Fibroblast of the aortic adventitia (primary cell): ENCODE measurements at regions not wholly inside any gene's neighbourhood (a gene's known extent, or its start where the extent isn't known, plus 50 kb on each side); places are given as distances from the start of the nearest gene placed in this dataset.

Source experiments
- DNase-seq: peaks from one replicate; pipeline ENCODE4 v3.0.0-alpha.2; 2010; ENCODE audit warnings: low read depth
- H3K4me3 ChIP-seq: 2 replicates; pipeline ENCODE4 v1.5.1; 2011; ENCODE audit warnings: low read depth, mild to moderate bottlenecking, control low read depth, low read length, moderate library complexity
- TF ChIP-seq, protein P1 (sequence below): IDR thresholded peaks from 2 replicates; pipeline ENCODE4 v1.5.1; 2011; ENCODE audit warnings: mild to moderate bottlenecking, low read length, control low read depth, inconsistent platforms; ENCODE audit not compliant: insufficient read depth

DNA sequence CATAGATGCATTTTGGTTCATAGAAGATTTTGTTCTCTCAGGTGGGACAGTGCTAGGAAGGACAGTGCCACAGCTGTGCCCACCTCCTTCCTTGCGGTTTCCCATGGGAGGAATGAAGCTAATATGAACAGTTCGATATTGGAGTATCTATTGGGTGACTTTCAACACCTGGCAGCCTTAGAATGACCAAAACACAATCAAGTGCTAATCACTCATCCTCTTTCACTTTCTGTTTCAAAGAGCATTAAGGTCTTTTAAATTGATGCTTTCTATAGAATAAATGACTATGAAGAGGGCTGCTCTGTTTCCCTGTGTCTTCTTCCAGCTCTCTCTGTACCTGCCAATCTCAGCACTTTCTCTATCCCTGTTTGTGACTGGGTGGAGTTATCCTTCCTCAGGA, 784.0 kb downstream of the MRPL39 start:
- H3K4me3 ChIP-seq: no peak overlapping the region
- no peak for DNase-seq
- TF ChIP-seq, protein P1, sequence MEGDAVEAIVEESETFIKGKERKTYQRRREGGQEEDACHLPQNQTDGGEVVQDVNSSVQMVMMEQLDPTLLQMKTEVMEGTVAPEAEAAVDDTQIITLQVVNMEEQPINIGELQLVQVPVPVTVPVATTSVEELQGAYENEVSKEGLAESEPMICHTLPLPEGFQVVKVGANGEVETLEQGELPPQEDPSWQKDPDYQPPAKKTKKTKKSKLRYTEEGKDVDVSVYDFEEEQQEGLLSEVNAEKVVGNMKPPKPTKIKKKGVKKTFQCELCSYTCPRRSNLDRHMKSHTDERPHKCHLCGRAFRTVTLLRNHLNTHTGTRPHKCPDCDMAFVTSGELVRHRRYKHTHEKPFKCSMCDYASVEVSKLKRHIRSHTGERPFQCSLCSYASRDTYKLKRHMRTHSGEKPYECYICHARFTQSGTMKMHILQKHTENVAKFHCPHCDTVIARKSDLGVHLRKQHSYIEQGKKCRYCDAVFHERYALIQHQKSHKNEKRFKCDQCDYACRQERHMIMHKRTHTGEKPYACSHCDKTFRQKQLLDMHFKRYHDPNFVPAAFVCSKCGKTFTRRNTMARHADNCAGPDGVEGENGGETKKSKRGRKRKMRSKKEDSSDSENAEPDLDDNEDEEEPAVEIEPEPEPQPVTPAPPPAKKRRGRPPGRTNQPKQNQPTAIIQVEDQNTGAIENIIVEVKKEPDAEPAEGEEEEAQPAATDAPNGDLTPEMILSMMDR: no peak

DNA sequence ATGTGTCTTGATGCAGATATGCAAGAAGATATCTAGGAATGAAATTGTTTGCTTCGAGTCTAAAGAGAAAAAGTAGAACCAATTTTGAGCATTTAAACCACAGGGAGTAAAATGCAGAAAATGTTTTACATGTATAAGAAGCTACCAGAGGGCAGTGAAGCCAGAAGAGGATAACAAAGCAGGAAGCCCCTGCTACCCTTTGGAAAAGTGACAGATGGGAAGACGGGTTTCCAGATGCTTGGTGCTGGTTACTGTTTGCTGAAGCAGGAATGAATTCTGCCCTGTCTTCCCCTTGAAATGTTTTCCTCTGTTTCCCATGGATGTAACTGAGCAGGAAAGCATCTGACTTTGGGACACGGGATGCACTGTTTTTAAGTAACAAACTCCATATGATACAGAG, 822.2 kb downstream of the MRPL39 start:
- no peak for DNase-seq
- H3K4me3 ChIP-seq: no peak overlapping the region
- TF ChIP-seq, protein P1: no peak

DNA sequence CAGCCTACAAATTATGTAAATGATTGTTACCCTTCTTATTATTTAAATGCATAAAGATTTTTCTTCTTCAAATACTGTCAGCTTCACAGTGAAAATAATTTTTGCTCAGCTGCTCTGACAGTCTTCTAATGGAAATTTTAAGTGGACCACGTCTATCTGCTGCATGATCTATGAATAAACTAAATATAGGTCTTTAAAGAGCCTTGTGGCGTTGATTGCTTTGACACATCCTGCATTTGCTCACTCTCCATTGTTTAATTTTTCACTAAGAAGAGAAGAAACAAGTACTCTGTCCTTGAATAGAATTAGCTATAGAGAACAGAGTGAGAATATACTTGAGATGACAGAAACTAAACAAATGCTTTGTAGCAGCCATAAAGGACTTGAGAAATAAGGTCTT, 826.1 kb downstream of the MRPL39 start:
- no peak for DNase-seq
- H3K4me3 ChIP-seq: no peak overlapping the region
- TF ChIP-seq, protein P1: no peak

DNA sequence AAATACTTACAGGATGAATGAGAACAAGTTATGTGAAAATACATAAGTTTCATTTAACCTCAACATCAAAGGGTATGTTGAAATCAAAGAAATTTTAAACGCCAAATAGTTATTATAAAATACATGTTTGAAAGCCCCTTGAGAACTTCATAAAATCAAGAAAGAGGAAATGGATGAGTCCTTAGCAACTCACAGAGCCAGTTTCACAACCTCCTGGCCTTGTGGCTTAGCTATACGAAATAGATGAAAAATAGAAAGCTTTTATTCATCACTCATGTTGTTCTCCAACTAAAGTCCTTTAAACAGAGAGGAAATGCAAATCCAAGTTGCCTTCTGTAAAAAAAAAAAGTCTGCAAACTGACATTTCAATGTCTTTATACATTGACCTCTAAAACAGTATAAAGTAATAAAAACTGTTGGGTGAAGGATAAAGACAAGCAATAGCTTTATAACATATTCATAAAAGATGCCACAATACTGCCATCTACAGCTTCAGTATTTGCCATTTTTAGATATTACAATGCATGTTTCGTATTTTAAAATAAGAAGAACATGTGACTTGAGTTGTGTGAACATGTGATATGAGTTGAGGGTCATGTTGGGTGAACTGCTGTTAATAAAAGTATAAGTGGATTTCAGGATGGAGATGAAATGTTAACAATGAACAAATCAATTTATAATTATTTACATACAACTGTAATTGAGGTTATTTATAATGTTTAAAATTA, 847.8 kb downstream of the MRPL39 start:
- TF ChIP-seq, protein P1: no peak
- H3K4me3 ChIP-seq: no peak overlapping the region
- DNase-seq: no peak

DNA sequence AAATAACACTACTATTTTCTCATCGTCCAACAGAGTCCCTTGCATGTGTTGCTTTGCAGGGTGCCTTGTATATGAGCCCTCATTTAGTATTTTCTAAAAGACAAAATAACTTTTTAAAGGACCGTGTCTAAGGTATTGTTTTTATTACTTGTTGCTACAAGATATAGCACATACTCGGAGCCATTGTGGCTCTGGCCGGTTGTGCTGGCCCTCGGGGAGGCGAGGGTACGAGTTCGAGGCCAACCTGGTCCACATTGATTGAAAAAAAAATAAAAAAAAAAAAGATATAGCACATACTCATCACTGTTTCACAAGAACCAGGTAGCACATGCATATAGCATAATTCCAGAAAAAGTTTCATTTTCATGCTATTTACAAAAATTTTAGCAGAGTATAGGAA, 869.2 kb downstream of the MRPL39 start:
- no peak for DNase-seq
- TF ChIP-seq, protein P1: no peak
- no peak overlapping the region for H3K4me3 ChIP-seq

DNA sequence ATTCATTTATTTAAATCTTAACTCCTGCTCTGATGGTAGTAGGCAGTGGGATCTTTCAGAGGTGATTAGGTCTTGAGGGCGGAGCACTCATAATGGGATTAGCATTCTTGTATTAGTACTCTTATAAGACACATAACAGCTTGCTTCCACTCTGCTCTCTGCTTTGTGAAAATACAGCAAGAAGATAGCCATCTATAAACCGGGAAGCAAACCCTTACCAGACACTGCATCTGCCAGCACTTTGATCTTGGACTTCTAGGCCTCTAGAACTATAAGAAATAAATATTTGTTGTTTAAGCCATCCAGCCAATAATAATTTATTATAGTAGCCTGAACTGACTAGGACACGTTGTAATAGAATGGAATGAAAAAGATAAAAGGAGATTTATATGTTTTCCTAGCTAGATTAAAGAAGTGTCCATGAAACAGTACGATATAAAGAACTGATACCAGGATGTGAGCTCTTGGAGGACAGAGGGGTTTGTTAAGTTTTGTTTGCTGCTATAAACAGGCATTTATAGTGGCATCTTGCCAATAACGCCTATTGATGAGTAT, 869.9 kb downstream of the MRPL39 start:
- H3K4me3 ChIP-seq: no peak overlapping the region
- TF ChIP-seq, protein P1: no peak
- DNase-seq: no peak
